HL-60 (cell line): ENCODE measurements at regions not wholly inside any gene's neighbourhood (a gene's known extent, or its start where the extent isn't known, plus 50 kb on each side); places are given as distances from the start of the nearest gene placed in this dataset.

ENCODE experiments used
- POLR2AphosphoS5 ChIP-seq: IDR thresholded peaks from 2 replicates; pipeline ENCODE4 v1.6.1; 2012; ENCODE audit warnings: low read depth
- REST ChIP-seq: IDR thresholded peaks from 2 replicates; pipeline ENCODE4 v1.6.1; 2012; ENCODE audit warnings: low read depth; ENCODE audit not compliant: insufficient replicate concordance
- TF ChIP-seq, protein P1 (sequence below): IDR thresholded peaks from one replicate; pipeline ENCODE4 v1.5.1; 2011; ENCODE audit warnings: low read length, control low read depth, inconsistent platforms; ENCODE audit not compliant: insufficient read depth

DNA sequence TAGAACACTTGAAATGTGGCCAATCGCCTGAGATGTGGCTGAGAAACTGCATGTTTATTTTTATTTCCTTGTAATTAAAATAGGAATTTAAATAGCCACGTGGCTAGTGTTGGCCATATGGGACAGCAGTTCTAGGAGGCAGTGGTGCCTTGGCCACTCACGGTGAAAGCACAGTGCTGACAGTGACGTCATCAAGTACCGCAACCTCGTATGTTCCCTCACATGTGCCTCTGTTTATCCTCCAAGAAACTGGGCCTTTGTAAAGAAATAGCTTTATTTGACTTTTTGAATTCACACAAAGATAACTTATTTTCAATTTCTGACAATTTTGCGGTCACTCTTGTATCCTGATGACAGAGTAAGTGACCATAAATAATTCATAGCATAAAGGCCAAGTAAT is 575.0 kb downstream of the DCDC2C start:
- TF ChIP-seq, protein P1, sequence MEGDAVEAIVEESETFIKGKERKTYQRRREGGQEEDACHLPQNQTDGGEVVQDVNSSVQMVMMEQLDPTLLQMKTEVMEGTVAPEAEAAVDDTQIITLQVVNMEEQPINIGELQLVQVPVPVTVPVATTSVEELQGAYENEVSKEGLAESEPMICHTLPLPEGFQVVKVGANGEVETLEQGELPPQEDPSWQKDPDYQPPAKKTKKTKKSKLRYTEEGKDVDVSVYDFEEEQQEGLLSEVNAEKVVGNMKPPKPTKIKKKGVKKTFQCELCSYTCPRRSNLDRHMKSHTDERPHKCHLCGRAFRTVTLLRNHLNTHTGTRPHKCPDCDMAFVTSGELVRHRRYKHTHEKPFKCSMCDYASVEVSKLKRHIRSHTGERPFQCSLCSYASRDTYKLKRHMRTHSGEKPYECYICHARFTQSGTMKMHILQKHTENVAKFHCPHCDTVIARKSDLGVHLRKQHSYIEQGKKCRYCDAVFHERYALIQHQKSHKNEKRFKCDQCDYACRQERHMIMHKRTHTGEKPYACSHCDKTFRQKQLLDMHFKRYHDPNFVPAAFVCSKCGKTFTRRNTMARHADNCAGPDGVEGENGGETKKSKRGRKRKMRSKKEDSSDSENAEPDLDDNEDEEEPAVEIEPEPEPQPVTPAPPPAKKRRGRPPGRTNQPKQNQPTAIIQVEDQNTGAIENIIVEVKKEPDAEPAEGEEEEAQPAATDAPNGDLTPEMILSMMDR = no peak
- TF ChIP-seq REST = no peak
- TF ChIP-seq POLR2AphosphoS5 = no peak
